Transverse colon (tissue), 3 donors: ENCODE measurements at regions not wholly inside any gene's neighbourhood (a gene's known extent, or its start where the extent isn't known, plus 50 kb on each side); places are given as distances from the start of the nearest gene placed in this dataset.

Experiments used
- POLR2A ChIP-seq: fragments of 450-650 bp; IDR thresholded peaks from one replicate; pipeline ENCODE4 v1.6.1; 2016; ENCODE audit warnings: antibody characterized with exemption, mild to moderate bottlenecking, moderate library complexity
- TF ChIP-seq, protein P1 (sequence below), 5 experiments: fragments of 200-600 bp in 3 of 5; fragments of 450-650 bp in 2 of 5; sonication (generic) in 3 of 5; IDR thresholded peaks; 1 replicate in 2 of 5; 2 replicates in 3 of 5; pipeline ENCODE4 v1.5.1; 2016 to 2017; ENCODE audit warnings: antibody characterized with exemption in 5 of 5, inconsistent platforms in 3 of 5, mild to moderate bottlenecking in 2 of 5, moderate library complexity in 1 of 5

DNA sequence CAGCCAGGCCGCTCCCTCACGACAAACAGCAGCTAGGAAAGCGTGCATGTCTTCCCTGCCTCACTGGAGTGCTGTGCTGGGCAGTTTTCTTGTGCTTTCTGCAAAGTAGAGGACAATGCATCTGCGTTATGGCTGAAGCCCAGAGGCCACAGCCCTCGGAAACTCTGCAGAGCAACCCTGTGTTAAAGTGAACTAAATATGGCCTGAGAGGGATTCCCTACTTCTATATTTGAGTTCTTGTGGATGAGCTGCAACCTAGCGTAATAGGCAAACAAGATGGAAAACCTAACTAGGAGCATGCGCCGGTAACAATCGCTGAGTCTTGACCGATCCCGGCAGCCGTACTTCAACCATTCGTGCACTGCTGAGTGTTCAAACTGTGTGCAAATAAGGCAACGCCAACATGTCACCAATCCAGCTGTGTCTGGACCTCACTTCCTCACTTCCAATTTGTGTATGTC lies 471.9 kb upstream of the HS6ST1 start:
- TF ChIP-seq, protein P1, sequence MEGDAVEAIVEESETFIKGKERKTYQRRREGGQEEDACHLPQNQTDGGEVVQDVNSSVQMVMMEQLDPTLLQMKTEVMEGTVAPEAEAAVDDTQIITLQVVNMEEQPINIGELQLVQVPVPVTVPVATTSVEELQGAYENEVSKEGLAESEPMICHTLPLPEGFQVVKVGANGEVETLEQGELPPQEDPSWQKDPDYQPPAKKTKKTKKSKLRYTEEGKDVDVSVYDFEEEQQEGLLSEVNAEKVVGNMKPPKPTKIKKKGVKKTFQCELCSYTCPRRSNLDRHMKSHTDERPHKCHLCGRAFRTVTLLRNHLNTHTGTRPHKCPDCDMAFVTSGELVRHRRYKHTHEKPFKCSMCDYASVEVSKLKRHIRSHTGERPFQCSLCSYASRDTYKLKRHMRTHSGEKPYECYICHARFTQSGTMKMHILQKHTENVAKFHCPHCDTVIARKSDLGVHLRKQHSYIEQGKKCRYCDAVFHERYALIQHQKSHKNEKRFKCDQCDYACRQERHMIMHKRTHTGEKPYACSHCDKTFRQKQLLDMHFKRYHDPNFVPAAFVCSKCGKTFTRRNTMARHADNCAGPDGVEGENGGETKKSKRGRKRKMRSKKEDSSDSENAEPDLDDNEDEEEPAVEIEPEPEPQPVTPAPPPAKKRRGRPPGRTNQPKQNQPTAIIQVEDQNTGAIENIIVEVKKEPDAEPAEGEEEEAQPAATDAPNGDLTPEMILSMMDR (IDR thresholded peaks at IDR 0.05) = no peak
- TF ChIP-seq POLR2A = no peak
